Glutamatergic neuron (in vitro differentiated cells): ENCODE measurements at regions not wholly inside any gene's neighbourhood (a gene's known extent, or its start where the extent isn't known, plus 50 kb on each side); places are given as distances from the start of the nearest gene placed in this dataset.

Source experiments
- DNase-seq: peaks from one replicate; pipeline ENCODE4 v3.0.0; 2022
- H3K27ac Mint-ChIP-seq: one replicate; pipeline ENCODE4 v1.8.0; 2020; ENCODE audit warnings: mild to moderate bottlenecking, mixed read lengths, inconsistent platforms; ENCODE audit not compliant: unreplicated experiment
- H3K27me3 Mint-ChIP-seq: one replicate; pipeline ENCODE4 v1.8.0; 2020; ENCODE audit warnings: mild to moderate bottlenecking, moderate library complexity, mixed read lengths, inconsistent platforms; ENCODE audit not compliant: unreplicated experiment
- H3K36me3 Mint-ChIP-seq: one replicate; pipeline ENCODE4 v1.8.0; 2020; ENCODE audit warnings: mild to moderate bottlenecking, mixed read lengths, inconsistent platforms; ENCODE audit not compliant: unreplicated experiment
- H3K4me1 Mint-ChIP-seq: one replicate; pipeline ENCODE4 v1.8.0; 2020; ENCODE audit warnings: mild to moderate bottlenecking, low read depth, mixed read lengths, inconsistent platforms; ENCODE audit not compliant: unreplicated experiment
- H3K4me3 Mint-ChIP-seq: one replicate; pipeline ENCODE4 v1.8.0; 2020; ENCODE audit warnings: mild to moderate bottlenecking, mixed read lengths, inconsistent platforms; ENCODE audit not compliant: unreplicated experiment
- H3K9me3 Mint-ChIP-seq: one replicate; pipeline ENCODE4 v1.8.0; 2020; ENCODE audit warnings: mild to moderate bottlenecking, moderate library complexity, mixed read lengths, inconsistent platforms; ENCODE audit not compliant: unreplicated experiment
- TF ChIP-seq, protein P1 (sequence below): fragments of 200-600 bp; sonication (generic); IDR thresholded peaks from one replicate; pipeline ENCODE4 v1.5.0; 2021; ENCODE audit not compliant: partially characterized antibody, unreplicated experiment

DNA sequence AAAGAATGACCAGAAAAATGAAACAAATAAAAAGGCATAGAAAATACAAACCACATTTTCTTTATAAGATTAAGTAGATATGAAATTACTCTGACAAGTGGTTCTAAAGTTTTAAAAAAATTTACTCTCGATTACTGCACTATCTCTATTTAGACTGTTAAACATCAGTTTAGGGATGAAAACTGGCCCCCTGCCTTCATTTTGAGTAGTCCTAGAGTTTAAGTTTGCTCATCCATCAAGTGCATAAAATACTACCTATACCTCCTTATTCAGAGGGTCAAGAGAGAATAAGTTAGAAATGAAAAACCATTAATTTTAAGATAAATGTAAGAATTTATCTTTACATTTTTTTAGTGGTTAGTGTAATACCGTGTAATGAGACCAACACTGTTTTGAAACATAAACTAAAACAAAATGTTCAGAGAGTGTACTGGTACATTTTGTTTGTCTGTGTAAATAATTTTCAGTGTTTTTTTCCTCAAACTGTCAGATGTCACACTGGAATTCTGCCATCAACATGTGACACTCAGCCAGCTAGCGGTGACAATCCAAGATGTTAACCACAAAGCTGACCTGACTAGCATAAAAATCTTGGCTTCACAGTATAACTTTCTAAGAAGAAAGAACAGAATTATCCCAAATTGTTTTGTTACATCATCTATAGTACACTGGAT, 184.8 kb upstream of the PCDH20 start:
- H3K4me3 Mint-ChIP-seq: no peak overlapping the region
- H3K4me1 Mint-ChIP-seq: peaks cover 3% of the 10 kb centered on the region
- TF ChIP-seq, protein P1, sequence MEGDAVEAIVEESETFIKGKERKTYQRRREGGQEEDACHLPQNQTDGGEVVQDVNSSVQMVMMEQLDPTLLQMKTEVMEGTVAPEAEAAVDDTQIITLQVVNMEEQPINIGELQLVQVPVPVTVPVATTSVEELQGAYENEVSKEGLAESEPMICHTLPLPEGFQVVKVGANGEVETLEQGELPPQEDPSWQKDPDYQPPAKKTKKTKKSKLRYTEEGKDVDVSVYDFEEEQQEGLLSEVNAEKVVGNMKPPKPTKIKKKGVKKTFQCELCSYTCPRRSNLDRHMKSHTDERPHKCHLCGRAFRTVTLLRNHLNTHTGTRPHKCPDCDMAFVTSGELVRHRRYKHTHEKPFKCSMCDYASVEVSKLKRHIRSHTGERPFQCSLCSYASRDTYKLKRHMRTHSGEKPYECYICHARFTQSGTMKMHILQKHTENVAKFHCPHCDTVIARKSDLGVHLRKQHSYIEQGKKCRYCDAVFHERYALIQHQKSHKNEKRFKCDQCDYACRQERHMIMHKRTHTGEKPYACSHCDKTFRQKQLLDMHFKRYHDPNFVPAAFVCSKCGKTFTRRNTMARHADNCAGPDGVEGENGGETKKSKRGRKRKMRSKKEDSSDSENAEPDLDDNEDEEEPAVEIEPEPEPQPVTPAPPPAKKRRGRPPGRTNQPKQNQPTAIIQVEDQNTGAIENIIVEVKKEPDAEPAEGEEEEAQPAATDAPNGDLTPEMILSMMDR: no peak
- no peak for DNase-seq
- H3K36me3 Mint-ChIP-seq: no peaks in the 10 kb centered on the region
- H3K9me3 Mint-ChIP-seq: peaks cover 1% of the 10 kb centered on the region
- no peaks in the 10 kb centered on the region for H3K27me3 Mint-ChIP-seq
- H3K27ac Mint-ChIP-seq: no peak overlapping the region

- TF ChIP-seq, protein P1: no peak
- Mint-ChIP-seq H3K4me1 (no peaks in the 10 kb centered on the region), H3K9me3 (peaks cover under 1% of the 10 kb centered on the region), H3K36me3 (no peaks in the 10 kb centered on the region), H3K27ac (no peak overlapping the region), H3K4me3 (no peak overlapping the region), H3K27me3 (no peaks in the 10 kb centered on the region)
- no peak for DNase-seq
Measured at GRCh38 chr13:61592489-61592888, 176.8 kb upstream of the PCDH20 start.

GRCh38 chr13:61575973-61576372, 160.3 kb upstream of the PCDH20 start:
- TF ChIP-seq, protein P1: no peak
- Mint-ChIP-seq H3K36me3 (no peaks in the 10 kb centered on the region), H3K27me3 (no peaks in the 10 kb centered on the region), H3K27ac (no peak overlapping the region), H3K4me3 (no peak overlapping the region), H3K4me1 (no peaks in the 10 kb centered on the region), H3K9me3 (no peaks in the 10 kb centered on the region)
- DNase-seq: no peak

- H3K27ac Mint-ChIP-seq: no peak overlapping the region
- no peak overlapping the region for H3K4me3 Mint-ChIP-seq
- no peaks in the 10 kb centered on the region for H3K9me3 Mint-ChIP-seq
- no peak for DNase-seq
- H3K27me3 Mint-ChIP-seq: no peaks in the 10 kb centered on the region
- TF ChIP-seq, protein P1: no peak
- no peaks in the 10 kb centered on the region for H3K36me3 Mint-ChIP-seq
- no peaks in the 10 kb centered on the region for H3K4me1 Mint-ChIP-seq
Measured at GRCh38 chr13:61563645-61564044, 148.0 kb upstream of the PCDH20 start.

DNA sequence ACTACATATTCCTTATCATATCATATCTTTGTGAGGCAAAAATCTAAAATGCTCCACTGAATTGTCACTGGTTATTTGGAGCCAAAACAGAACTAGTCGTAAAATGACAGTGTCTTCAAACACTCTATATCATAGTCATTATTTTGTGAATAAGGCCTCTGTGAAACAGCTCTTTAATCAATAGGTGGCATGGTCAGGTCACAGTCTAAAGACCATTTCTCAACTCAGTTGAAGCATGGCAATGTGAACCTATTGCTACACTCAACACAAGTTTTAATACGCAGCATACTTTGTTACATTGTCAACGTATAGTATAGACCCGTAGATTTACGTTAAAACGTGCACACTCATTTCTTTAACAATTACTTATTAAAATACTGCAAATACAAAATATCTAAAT, 131.3 kb upstream of the PCDH20 start:
- no peaks in the 10 kb centered on the region for H3K4me1 Mint-ChIP-seq
- H3K9me3 Mint-ChIP-seq: no peaks in the 10 kb centered on the region
- H3K4me3 Mint-ChIP-seq: no peak overlapping the region
- TF ChIP-seq, protein P1: no peak
- H3K27me3 Mint-ChIP-seq: peaks cover 1% of the 10 kb centered on the region
- H3K36me3 Mint-ChIP-seq: no peaks in the 10 kb centered on the region
- H3K27ac Mint-ChIP-seq: no peak overlapping the region
- DNase-seq: no peak
